Keratinocyte (primary cell): ENCODE measurements at regions not wholly inside any gene's neighbourhood (a gene's known extent, or its start where the extent isn't known, plus 50 kb on each side); places are given as distances from the start of the nearest gene placed in this dataset.

Source experiments
- EZH2 ChIP-seq: IDR thresholded peaks from one replicate; pipeline ENCODE4 v1.6.1; 2012; ENCODE audit warnings: inconsistent platforms, mild to moderate bottlenecking, low read length, moderate library complexity
- TF ChIP-seq, protein P1 (sequence below), 3 experiments: IDR thresholded peaks in 1 of 3; conservative IDR thresholded peaks in 1 of 3; optimal IDR thresholded peaks in 1 of 3; 2 replicates in 2 of 3; 3 replicates in 1 of 3; pipeline versions ENCODE3 to v1.5.1; 2011; ENCODE audit warnings: low read length in 3 of 3, mild to moderate bottlenecking in 3 of 3, moderate library complexity in 2 of 3, control low read depth in 1 of 3, inconsistent platforms in 1 of 3; ENCODE audit not compliant: insufficient read depth in 2 of 3; ENCODE audit errors: extremely low read depth in 1 of 3

- TF ChIP-seq, protein P1, sequence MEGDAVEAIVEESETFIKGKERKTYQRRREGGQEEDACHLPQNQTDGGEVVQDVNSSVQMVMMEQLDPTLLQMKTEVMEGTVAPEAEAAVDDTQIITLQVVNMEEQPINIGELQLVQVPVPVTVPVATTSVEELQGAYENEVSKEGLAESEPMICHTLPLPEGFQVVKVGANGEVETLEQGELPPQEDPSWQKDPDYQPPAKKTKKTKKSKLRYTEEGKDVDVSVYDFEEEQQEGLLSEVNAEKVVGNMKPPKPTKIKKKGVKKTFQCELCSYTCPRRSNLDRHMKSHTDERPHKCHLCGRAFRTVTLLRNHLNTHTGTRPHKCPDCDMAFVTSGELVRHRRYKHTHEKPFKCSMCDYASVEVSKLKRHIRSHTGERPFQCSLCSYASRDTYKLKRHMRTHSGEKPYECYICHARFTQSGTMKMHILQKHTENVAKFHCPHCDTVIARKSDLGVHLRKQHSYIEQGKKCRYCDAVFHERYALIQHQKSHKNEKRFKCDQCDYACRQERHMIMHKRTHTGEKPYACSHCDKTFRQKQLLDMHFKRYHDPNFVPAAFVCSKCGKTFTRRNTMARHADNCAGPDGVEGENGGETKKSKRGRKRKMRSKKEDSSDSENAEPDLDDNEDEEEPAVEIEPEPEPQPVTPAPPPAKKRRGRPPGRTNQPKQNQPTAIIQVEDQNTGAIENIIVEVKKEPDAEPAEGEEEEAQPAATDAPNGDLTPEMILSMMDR (optimal IDR thresholded peaks at IDR 0.05 in 1 of 3, IDR thresholded peaks at IDR 0.05 in 1 of 3, conservative IDR thresholded peaks at IDR 0.05 in 1 of 3; ENCODE audit: extremely low read depth in 1 of 3, insufficient read depth in 2 of 3, low read length in 3 of 3): no peak
- TF ChIP-seq EZH2: no peak
Measured at GRCh38 chr4:68765876-68766275, 49.9 kb upstream of the UGT2B10 start.
